Sigmoid colon (tissue), 6 donors: ENCODE measurements at regions not wholly inside any gene's neighbourhood (a gene's known extent, or its start where the extent isn't known, plus 50 kb on each side); places are given as distances from the start of the nearest gene placed in this dataset.

Experiments
- DNase-seq: peaks from one replicate; pipeline ENCODE4 v3.0.0-alpha.2; 2019
- H3K27ac ChIP-seq, 4 donors: fragments of 200-600 bp; sonication (generic); one replicate each; pipeline ENCODE4 v1.5.1; 2016 to 2019; ENCODE audit warnings: mild to moderate bottlenecking in 1 of 4
- H3K27me3 ChIP-seq, 3 donors: fragments of 200-600 bp; sonication (generic); one replicate each; pipeline ENCODE4 v1.5.1; 2019; ENCODE audit warnings: mild to moderate bottlenecking in 1 of 3
- H3K36me3 ChIP-seq, 4 donors: fragments of 200-600 bp; sonication (generic); one replicate each; pipeline ENCODE4 v1.5.1; 2016 to 2019
- H3K4me1 ChIP-seq, 4 donors: fragments of 200-600 bp; sonication (generic); one replicate each; pipeline ENCODE4 v1.5.1; 2017 to 2019
- H3K4me3 ChIP-seq, 4 donors: fragments of 200-600 bp; sonication (generic); one replicate each; pipeline ENCODE4 v1.5.1; 2017 to 2019; ENCODE audit warnings: mild to moderate bottlenecking in 2 of 4, moderate library complexity in 1 of 4
- H3K9me3 ChIP-seq, 4 donors: fragments of 200-600 bp in 3 of 4; sonication (generic) in 3 of 4; one replicate each; pipeline versions ENCODE4 v1.5.1 to v1.6.1; 2013 to 2019
- CTCF ChIP-seq, 4 experiments: fragments of 450-650 bp in 3 of 4; fragments of 200-600 bp in 1 of 4; IDR thresholded peaks; one replicate each; pipeline ENCODE4 v1.5.1; 2016 to 2019; ENCODE audit warnings: antibody characterized with exemption in 4 of 4, mild to moderate bottlenecking in 3 of 4, moderate library complexity in 2 of 4
- EP300 ChIP-seq, 4 donors: sonication (generic); formaldehyde crosslinking; IDR thresholded peaks; one replicate each; pipeline ENCODE4 v1.6.1; 2017; ENCODE audit warnings: antibody characterized with exemption in 4 of 4
- POLR2A ChIP-seq, 2 donors: fragments of 450-650 bp; IDR thresholded peaks; one replicate each; pipeline ENCODE4 v1.6.1; 2016; ENCODE audit warnings: antibody characterized with exemption in 2 of 2, mild to moderate bottlenecking in 2 of 2, moderate library complexity in 2 of 2
- POLR2AphosphoS5 ChIP-seq, 4 donors: sonication (generic); formaldehyde crosslinking; IDR thresholded peaks; one replicate each; pipeline ENCODE4 v1.6.1; 2017; ENCODE audit warnings: antibody characterized with exemption in 4 of 4
- WGBS, 2 donors: extraction: QIAGEN DNeasy Blood & Tissue Kit; methylation state at CpG; one replicate each; pipeline ENCODE4 v1.1.7; 2013; 5-methylcytosine and 5-hydroxymethylcytosine counted together
- intact Hi-C: fragments of 100-400 bp; cut with DNase I; formaldehyde crosslinking; loops from one replicate; pipeline ENCODE4 v1.15.1; 2023
- donor health status: healthy with polysubstance abuse.
- donor health status: healthy.

GRCh38 chr9:104988539-104988938, 60.6 kb upstream of the ABCA1 start:
- Histone ChIP-seq H3K27me3 (no peaks in the 10 kb centered on the region), H3K9me3 (no peaks in the 10 kb centered on the region), H3K27ac (no peak overlapping the region), H3K4me3 (no peak overlapping the region), H3K4me1 (peaks cover 0 to 46% (median 39%) of the 10 kb centered on the region in 4 donors), H3K36me3 (no peaks in the 10 kb centered on the region)
- intact Hi-C loops: no loop called here
- 95 to 98% methylated on average over 2 of the region's 2 CpGs for WGBS, 2 donors
- TF ChIP-seq EP300 (IDR thresholded peaks at IDR 0.05): no peak
- TF ChIP-seq POLR2AphosphoS5 (IDR thresholded peaks at IDR 0.05): no peak
- no peak for TF ChIP-seq CTCF (IDR thresholded peaks at IDR 0.05)
- no peak for TF ChIP-seq POLR2A (IDR thresholded peaks at IDR 0.05)
- DNase-seq: no peak

GRCh38 chr9:104991144-104991953, 63.4 kb upstream of the ABCA1 start:
- peak overlapping the region; percentile 49 to 61 (median 57) for H3K4me3 ChIP-seq
- intact Hi-C loops: loop anchor here (1.0 to 10.0 kb wide), 5 partner anchors 63 to 423 kb away; partner anchors contain the start of genes ABCA1 and SLC44A1
- H3K9me3 ChIP-seq: no peaks in the 10 kb centered on the region
- peak; percentile 99 for DNase-seq
- H3K4me1 ChIP-seq: peaks cover 0 to 43% (median 40%) of the 10 kb centered on the region in 4 donors
- H3K27me3 ChIP-seq: no peaks in the 10 kb centered on the region
- no peaks in the 10 kb centered on the region for H3K36me3 ChIP-seq
- WGBS, 2 donors: 0 to 1% methylated on average over 63 of the region's 63 CpGs
- peak overlapping the region; percentile 91 to 97 (median 96) for H3K27ac ChIP-seq
- peak; percentile 67 to 90 (median 83) for TF ChIP-seq EP300 (IDR thresholded peaks at IDR 0.05)
- TF ChIP-seq CTCF (IDR thresholded peaks at IDR 0.05): no peak
- peak in 1 of 2 donors; percentile 37 for TF ChIP-seq POLR2A (IDR thresholded peaks at IDR 0.05)
- peak; percentile 84 to 91 (median 88) for TF ChIP-seq POLR2AphosphoS5 (IDR thresholded peaks at IDR 0.05)

- Histone ChIP-seq H3K9me3 (no peaks in the 10 kb centered on the region), H3K4me1 (peaks cover 0 to 43% (median 40%) of the 10 kb centered on the region in 4 donors), H3K27me3 (no peaks in the 10 kb centered on the region), H3K4me3 (no peak overlapping the region), H3K27ac (peak overlapping the region; percentile 91 to 97 (median 96)), H3K36me3 (no peaks in the 10 kb centered on the region)
- WGBS, 2 donors: 78 to 80% methylated on average over 5 of the region's 5 CpGs
- TF ChIP-seq POLR2AphosphoS5 (IDR thresholded peaks at IDR 0.05) (peak in 3 of 4 donors; percentile 29 to 45 (median 35)), EP300 (IDR thresholded peaks at IDR 0.05) (no peak), CTCF (IDR thresholded peaks at IDR 0.05) (no peak), POLR2A (IDR thresholded peaks at IDR 0.05) (no peak)
- intact Hi-C loops: loop anchor here (1.0 to 10.0 kb wide), 5 partner anchors 24 to 422 kb away; partner anchors contain the start of gene SLC44A1
- no peak for DNase-seq
Measured at GRCh38 chr9:104992659-104993058, 64.7 kb upstream of the ABCA1 start.

- peak overlapping the region in 1 of 4 donors; percentile 14 for H3K4me3 ChIP-seq
- intact Hi-C loops: loop anchor here (1.0 to 10.0 kb wide), 5 partner anchors 25 to 421 kb away; partner anchors contain the start of gene SLC44A1
- no peaks in the 10 kb centered on the region for H3K36me3 ChIP-seq
Measured at GRCh38 chr9:104993291-104993963, 65.5 kb upstream of the ABCA1 start.

More at GRCh38 chr9:104993291-104993963, 65.5 kb upstream of the ABCA1 start:
- peak; percentile 97 for DNase-seq
- WGBS, 2 donors: 46 to 77% methylated on average over 9 of the region's 9 CpGs
- Histone ChIP-seq H3K4me1 (peaks cover 0 to 43% (median 40%) of the 10 kb centered on the region in 4 donors), H3K27ac (peak overlapping the region; percentile 91 to 97 (median 96)), H3K27me3 (no peaks in the 10 kb centered on the region), H3K9me3 (no peaks in the 10 kb centered on the region)
- peak; percentile 91 to 96 (median 92) for TF ChIP-seq POLR2AphosphoS5 (IDR thresholded peaks at IDR 0.05)
- peak; percentile 81 to 90 (median 85) for TF ChIP-seq EP300 (IDR thresholded peaks at IDR 0.05)
- TF ChIP-seq CTCF (IDR thresholded peaks at IDR 0.05): no peak
- no peak for TF ChIP-seq POLR2A (IDR thresholded peaks at IDR 0.05)
